ENCODE measurements at regions not wholly inside any gene's neighbourhood (a gene's known extent, or its start where the extent isn't known, plus 50 kb on each side); places are given as distances from the start of the nearest gene placed in this dataset.

GRCh38 chr6:56345376-56345995 lies 98.1 kb upstream of the COL21A1 start:
- DNase-seq, result peak; percentile 74

DNA sequence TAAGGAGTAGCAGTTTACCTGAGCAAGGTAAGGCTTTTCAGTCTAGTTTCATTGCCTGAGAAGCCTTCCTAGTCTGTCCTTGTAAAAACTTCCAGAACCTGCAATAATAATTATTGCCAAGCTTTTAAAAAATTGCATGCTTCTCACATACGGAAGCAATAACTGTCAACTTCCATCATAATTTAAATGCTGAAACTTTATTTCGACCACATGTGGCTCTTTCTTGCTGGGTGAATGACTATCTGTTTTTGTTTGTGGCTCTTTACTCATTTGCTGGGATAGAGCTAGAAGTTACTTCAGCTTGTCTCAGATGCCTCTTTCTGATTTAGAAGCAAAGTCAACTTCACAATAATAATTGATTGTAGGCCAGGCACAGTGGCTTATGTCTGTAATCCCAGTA lies 95.9 kb upstream of the COL21A1 start:
- DNase-seq, result no peak

- no peak for DNase-seq
Measured at GRCh38 chr6:56339524-56339923, 92.1 kb upstream of the COL21A1 start.

GRCh38 chr6:56335726-56336125 lies 88.3 kb upstream of the COL21A1 start:
- peak; percentile 87 for DNase-seq

- peak; percentile 87 for DNase-seq
Measured at GRCh38 chr6:56334937-56335336, 87.6 kb upstream of the COL21A1 start.

- DNase-seq, result peak; percentile 55
Measured at GRCh38 chr6:56329271-56330050, 82.1 kb upstream of the COL21A1 start.

GRCh38 chr6:56328728-56329090 lies 81.3 kb upstream of the COL21A1 start:
- no peak for DNase-seq

GRCh38 chr6:56327946-56328727 lies 80.8 kb upstream of the COL21A1 start:
- no peak for DNase-seq

DNA sequence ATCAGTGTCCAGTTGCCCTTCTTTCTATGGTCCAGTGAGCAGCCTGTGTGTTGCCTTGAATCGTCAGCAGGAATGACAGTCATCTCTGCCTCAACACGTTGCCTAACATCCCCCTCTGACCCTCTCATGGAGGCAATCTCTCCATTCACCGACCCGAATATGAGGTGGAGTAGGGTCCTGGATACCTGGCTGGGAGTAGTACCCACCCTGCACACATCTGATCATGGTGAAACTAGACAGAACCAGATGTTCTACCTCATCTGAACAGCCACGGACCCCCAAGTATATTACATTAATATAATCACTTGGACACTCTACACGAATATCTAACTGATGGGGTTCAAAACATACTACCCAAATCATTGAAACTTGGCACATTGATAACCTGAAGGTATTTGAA lies 77.0 kb upstream of the COL21A1 start:
- no peak for DNase-seq

DNA sequence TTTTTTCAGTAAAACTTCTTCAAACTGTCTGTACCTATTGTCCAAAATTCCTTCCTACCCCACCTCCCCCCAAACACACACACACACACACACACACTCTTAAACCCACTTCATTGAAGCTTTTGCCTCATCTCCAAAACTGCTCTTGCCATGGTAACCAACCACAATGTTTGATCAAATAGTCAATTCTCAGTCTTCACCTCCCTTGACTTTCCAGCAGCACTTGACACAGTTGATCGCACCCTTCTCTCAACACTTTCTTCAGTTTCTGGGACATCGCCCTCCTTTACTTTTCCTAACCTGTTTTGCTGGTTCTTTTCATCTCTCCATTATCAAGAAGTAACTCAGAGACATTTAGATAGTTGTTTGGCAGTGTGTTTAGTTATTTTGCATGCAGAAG lies 71.5 kb upstream of the COL21A1 start:
- DNase-seq, result no peak

DNA sequence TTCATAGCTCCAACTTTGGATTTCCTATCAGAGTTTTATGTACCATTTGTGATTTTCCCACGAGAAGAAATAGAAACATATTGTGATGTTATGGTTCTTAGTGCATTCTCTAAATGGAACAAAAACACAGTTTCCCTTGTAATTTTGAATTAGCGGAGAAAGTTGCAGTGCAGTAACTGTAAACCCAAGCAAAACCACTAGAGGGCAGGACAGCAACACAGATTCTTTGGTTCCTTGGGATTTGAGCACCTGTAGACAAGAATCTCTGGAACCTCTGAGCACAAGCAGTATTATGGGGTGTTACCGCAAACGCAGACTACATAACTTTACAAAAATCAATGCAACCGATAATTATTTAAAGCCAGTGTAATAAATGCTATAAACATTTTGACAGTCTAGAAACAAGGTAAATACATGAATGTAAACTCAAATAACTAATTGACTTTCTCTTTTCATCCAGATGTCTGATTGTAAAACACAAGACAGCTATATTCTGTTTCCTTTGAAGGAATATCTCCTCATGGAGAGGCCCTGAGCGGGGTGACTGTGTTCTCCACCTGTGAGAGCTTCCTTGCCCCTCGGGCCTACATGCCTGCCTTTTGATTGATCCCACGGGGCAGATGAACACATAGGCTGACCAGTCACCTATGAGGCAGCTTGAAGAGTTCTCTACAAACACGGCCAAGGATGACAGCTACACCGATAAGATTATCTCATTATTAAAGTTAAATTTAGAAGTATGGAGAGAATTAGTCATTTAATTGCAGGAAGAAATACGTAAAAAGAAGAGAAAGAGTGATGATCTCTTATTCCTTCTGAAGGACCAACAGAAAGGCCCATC lies 67.5 kb upstream of the COL21A1 start:
- DNase-seq, result peak; percentile 35

- no peak for DNase-seq
Measured at GRCh38 chr6:56311533-56312448, 64.4 kb upstream of the COL21A1 start.

- DNase-seq, result no peak
Measured at GRCh38 chr6:56311061-56311460, 63.7 kb upstream of the COL21A1 start.

GRCh38 chr6:56310241-56310640 lies 62.9 kb upstream of the COL21A1 start:
- no peak for DNase-seq

DNA sequence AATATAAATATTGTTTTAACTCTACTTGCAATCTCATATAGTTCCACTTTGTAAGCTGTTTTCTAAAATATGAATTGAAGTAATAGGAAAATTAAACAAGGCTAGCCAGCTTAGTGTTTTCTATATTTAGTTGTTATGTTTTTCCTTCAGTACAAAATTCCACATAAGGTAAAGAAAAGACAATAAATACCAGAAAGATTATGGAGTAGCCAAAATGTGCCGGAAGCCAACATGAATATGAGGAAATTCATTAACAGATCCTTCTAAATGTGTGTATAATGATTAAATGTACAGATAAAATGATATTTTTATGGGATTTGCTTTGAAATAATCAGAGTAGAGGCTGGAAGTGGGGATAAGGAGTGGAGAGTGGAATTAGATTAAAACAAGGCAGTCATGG lies 52.5 kb upstream of the COL21A1 start:
- DNase-seq, result no peak

DNA sequence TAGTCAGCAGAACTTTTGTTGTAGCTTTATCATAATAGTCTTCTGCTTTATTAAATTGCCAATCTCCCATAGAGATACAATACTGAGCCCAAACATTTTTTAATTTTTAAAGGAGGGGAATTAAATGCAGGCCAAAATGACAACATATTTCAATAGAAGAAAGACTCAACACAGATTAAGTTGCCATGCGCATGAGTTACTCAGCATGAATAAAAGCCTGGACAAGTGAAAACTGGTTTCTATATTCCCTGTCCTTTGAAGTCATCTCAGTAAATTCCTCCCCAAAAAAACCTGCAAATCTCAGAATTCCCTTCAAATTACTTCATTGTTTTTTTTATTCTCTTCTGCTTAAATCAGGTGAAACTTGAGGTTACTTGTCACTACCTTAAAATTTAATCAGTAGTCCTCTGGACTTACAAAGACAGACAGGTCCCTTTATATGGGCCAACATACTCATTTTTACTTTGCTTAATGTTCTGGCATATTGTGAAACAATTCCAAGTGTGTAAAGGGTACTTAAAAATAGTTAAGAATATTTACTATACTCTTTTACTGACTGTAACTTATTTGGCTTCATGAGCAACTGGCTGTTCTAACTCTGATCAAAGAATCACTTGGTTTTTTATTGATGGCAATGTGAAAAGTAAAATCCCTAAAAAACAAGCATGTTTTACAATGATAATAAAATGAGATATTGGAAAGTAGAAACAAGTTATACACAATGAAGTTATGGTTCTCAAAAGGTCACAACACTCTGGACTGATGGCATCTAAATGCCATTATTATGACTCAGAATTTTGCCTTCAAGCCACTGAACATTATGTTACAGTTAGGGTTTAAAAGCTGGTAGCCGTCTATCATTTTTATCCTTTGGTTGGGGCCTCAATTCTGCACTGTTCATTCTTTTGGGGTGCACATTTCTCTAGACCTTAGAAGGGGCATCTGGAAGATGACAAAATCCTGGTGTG lies 49.9 kb upstream of the COL21A1 start:
- peak; percentile 12 for DNase-seq

Data from fibroblast of skin of back (primary cell).